ENCODE measurements at regions not wholly inside any gene's neighbourhood (a gene's known extent, or its start where the extent isn't known, plus 50 kb on each side); places are given as distances from the start of the nearest gene placed in this dataset.

GRCh38 chr13:54928071-54928470, 1899.5 kb downstream of the OLFM4 start:
- Histone ChIP-seq H3K4me3 (no peak overlapping the region), H3K4me1 (no peaks in the 10 kb centered on the region), H3K9me3 (no peaks in the 10 kb centered on the region), H3K27ac (no peak overlapping the region), H3K36me3 (no peaks in the 10 kb centered on the region), H3K27me3 (no peaks in the 10 kb centered on the region)
- DNase-seq (ENCODE audit: low spot score): no peak
- no peak for TF ChIP-seq CTCF (IDR thresholded peaks at IDR 0.05)

GRCh38 chr13:54934121-54934520, 1905.5 kb downstream of the OLFM4 start:
- Histone ChIP-seq H3K36me3 (no peaks in the 10 kb centered on the region), H3K4me3 (no peak overlapping the region), H3K9me3 (no peaks in the 10 kb centered on the region), H3K27me3 (no peaks in the 10 kb centered on the region), H3K27ac (no peak overlapping the region), H3K4me1 (no peaks in the 10 kb centered on the region)
- DNase-seq (ENCODE audit: low spot score): no peak
- no peak for TF ChIP-seq CTCF (IDR thresholded peaks at IDR 0.05)

DNA sequence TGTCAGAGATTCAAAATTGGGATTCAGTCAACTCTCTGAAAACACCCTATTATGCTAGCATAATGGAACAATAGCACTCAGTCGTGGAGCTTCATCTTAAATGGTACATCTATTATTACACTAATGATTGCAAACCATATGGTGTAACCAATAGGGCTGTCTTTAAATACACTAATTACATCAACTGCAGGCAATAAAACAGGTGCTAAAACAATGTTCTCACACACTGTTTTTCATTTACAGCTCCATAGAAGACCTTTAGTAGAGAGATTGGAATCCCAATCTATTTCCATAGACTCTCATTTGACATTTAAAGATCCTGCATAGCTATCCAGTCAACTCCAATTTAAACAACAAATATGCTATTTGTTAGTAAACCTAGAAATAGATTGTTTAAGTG, 1917.4 kb downstream of the OLFM4 start:
- no peaks in the 10 kb centered on the region for H3K36me3 ChIP-seq
- DNase-seq (ENCODE audit: low spot score): no peak

DNA sequence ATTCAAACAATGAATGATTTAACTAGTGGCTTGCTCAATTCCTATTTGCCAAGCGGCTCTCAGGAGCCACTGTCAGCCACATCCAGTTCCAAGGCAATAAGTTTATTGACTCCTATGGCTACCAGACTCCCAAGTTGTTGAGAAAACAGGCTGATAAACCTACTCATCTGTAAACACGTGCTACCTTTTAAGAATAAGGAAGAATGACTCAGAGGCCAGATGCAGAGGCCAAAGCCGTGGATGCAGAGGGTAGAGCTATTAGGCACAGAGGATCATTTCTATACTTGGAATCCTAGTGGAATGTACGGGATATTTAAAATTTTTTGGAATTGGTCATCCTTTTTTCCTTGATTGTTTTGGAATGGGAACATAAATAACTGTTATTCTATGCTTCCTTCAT, 1921.1 kb downstream of the OLFM4 start:
- no peak overlapping the region for H3K27ac ChIP-seq
- H3K27me3 ChIP-seq: no peaks in the 10 kb centered on the region
- H3K4me1 ChIP-seq: no peaks in the 10 kb centered on the region
- DNase-seq (ENCODE audit: low spot score): no peak
- TF ChIP-seq CTCF (IDR thresholded peaks at IDR 0.05): no peak
- no peaks in the 10 kb centered on the region for H3K36me3 ChIP-seq
- H3K9me3 ChIP-seq: no peaks in the 10 kb centered on the region
- no peak overlapping the region for H3K4me3 ChIP-seq

More for the DNA sequence above, 1917.4 kb downstream of the OLFM4 start:
- Histone ChIP-seq H3K27ac (no peak overlapping the region), H3K4me3 (no peak overlapping the region), H3K9me3 (no peaks in the 10 kb centered on the region), H3K27me3 (no peaks in the 10 kb centered on the region), H3K4me1 (no peaks in the 10 kb centered on the region)
- no peak for TF ChIP-seq CTCF (IDR thresholded peaks at IDR 0.05)

- no peaks in the 10 kb centered on the region for H3K9me3 ChIP-seq
- no peak for TF ChIP-seq CTCF (IDR thresholded peaks at IDR 0.05)
Measured at GRCh38 chr13:54950546-54950945, 1921.9 kb downstream of the OLFM4 start.

GRCh38 chr13:54953786-54954185, 1925.2 kb downstream of the OLFM4 start:
- H3K9me3 ChIP-seq: no peaks in the 10 kb centered on the region
- no peaks in the 10 kb centered on the region for H3K27me3 ChIP-seq
- H3K27ac ChIP-seq: no peak overlapping the region
- DNase-seq (ENCODE audit: low spot score): no peak
- no peak overlapping the region for H3K4me3 ChIP-seq
- no peaks in the 10 kb centered on the region for H3K36me3 ChIP-seq
- H3K4me1 ChIP-seq: no peaks in the 10 kb centered on the region
- TF ChIP-seq CTCF (IDR thresholded peaks at IDR 0.05): no peak

More at GRCh38 chr13:54950546-54950945, 1921.9 kb downstream of the OLFM4 start:
- Histone ChIP-seq H3K36me3 (no peaks in the 10 kb centered on the region), H3K4me3 (no peak overlapping the region), H3K27ac (no peak overlapping the region), H3K4me1 (no peaks in the 10 kb centered on the region), H3K27me3 (no peaks in the 10 kb centered on the region)
- no peak for DNase-seq (ENCODE audit: low spot score)

Data from right atrium auricular region (tissue), 2 donors.